Neural crest cell (in vitro differentiated cells): ENCODE measurements at regions not wholly inside any gene's neighbourhood (a gene's known extent, or its start where the extent isn't known, plus 50 kb on each side); places are given as distances from the start of the nearest gene placed in this dataset.

Experiments used
- DNase-seq: peaks from one replicate; pipeline ENCODE4 v3.0.0; 2021; ENCODE audit warnings: low read depth, mixed read lengths, low spot score
- H3K27ac Mint-ChIP-seq: one replicate; pipeline ENCODE4 v1.8.0; 2021; ENCODE audit warnings: mild to moderate bottlenecking, mixed read lengths; ENCODE audit not compliant: unreplicated experiment
- H3K27me3 Mint-ChIP-seq: 2 replicates; pipeline ENCODE4 v1.8.0; 2021; ENCODE audit warnings: low read depth, mild to moderate bottlenecking, mixed read lengths
- H3K36me3 Mint-ChIP-seq: 2 replicates; pipeline ENCODE4 v1.8.0; 2021; ENCODE audit warnings: low read depth, mild to moderate bottlenecking, mixed read lengths
- H3K4me1 Mint-ChIP-seq: 2 replicates; pipeline ENCODE4 v1.8.0; 2021; ENCODE audit warnings: mixed read lengths
- H3K4me3 Mint-ChIP-seq: one replicate; pipeline ENCODE4 v1.8.0; 2021; ENCODE audit warnings: mild to moderate bottlenecking, mixed read lengths
- H3K9me3 Mint-ChIP-seq: 2 replicates; pipeline ENCODE4 v1.8.0; 2021; ENCODE audit warnings: mixed read lengths
- CTCF ChIP-seq: fragments of 200-600 bp; sonication (generic); conservative IDR thresholded peaks from 2 replicates; pipeline ENCODE4 v1.5.0; 2021; ENCODE audit warnings: antibody characterized with exemption, mild to moderate bottlenecking

GRCh38 chr13:73433458-73433857, 374.7 kb downstream of the KLF5 start:
- no peak for DNase-seq
- no peak overlapping the region for H3K4me3 Mint-ChIP-seq
- no peak for TF ChIP-seq CTCF
- H3K36me3 Mint-ChIP-seq, result peaks cover 4% of the 10 kb centered on the region
- peaks cover 18% of the 10 kb centered on the region for H3K9me3 Mint-ChIP-seq
- no peaks in the 10 kb centered on the region for H3K4me1 Mint-ChIP-seq
- H3K27me3 Mint-ChIP-seq, result no peaks in the 10 kb centered on the region
- H3K27ac Mint-ChIP-seq, result no peak overlapping the region

GRCh38 chr13:73429701-73430100, 370.9 kb downstream of the KLF5 start:
- Mint-ChIP-seq H3K4me1 (no peaks in the 10 kb centered on the region), H3K36me3 (no peaks in the 10 kb centered on the region), H3K27me3 (no peaks in the 10 kb centered on the region), H3K9me3 (peaks cover 10% of the 10 kb centered on the region), H3K27ac (no peak overlapping the region), H3K4me3 (no peak overlapping the region)
- DNase-seq, result no peak
- TF ChIP-seq CTCF, result no peak

- no peaks in the 10 kb centered on the region for H3K27me3 Mint-ChIP-seq
- DNase-seq, result no peak
- H3K9me3 Mint-ChIP-seq, result peaks cover 10% of the 10 kb centered on the region
- no peak overlapping the region for H3K27ac Mint-ChIP-seq
- no peak for TF ChIP-seq CTCF
- no peaks in the 10 kb centered on the region for H3K4me1 Mint-ChIP-seq
- no peaks in the 10 kb centered on the region for H3K36me3 Mint-ChIP-seq
- no peak overlapping the region for H3K4me3 Mint-ChIP-seq
Measured at GRCh38 chr13:73428706-73429105, 369.9 kb downstream of the KLF5 start.

- H3K4me3 Mint-ChIP-seq, result no peak overlapping the region
- H3K9me3 Mint-ChIP-seq, result peaks cover 8% of the 10 kb centered on the region
- TF ChIP-seq CTCF, result no peak
- no peak overlapping the region for H3K27ac Mint-ChIP-seq
- no peaks in the 10 kb centered on the region for H3K4me1 Mint-ChIP-seq
- H3K27me3 Mint-ChIP-seq, result no peaks in the 10 kb centered on the region
- H3K36me3 Mint-ChIP-seq, result no peaks in the 10 kb centered on the region
- no peak for DNase-seq
Measured at GRCh38 chr13:73428137-73428536, 369.3 kb downstream of the KLF5 start.

GRCh38 chr13:73422973-73423372, 364.2 kb downstream of the KLF5 start:
- no peak for TF ChIP-seq CTCF
- Mint-ChIP-seq H3K27me3 (no peaks in the 10 kb centered on the region), H3K9me3 (peaks cover 3% of the 10 kb centered on the region), H3K4me3 (no peak overlapping the region), H3K27ac (no peak overlapping the region), H3K4me1 (no peaks in the 10 kb centered on the region), H3K36me3 (no peaks in the 10 kb centered on the region)
- no peak for DNase-seq
